GM10266 (cell line): ENCODE measurements at regions not wholly inside any gene's neighbourhood (a gene's known extent, or its start where the extent isn't known, plus 50 kb on each side); places are given as distances from the start of the nearest gene placed in this dataset.

ENCODE experiments used
- DNase-seq: peaks from one replicate; pipeline ENCODE4 v3.0.0; 2012; ENCODE audit errors: extremely low spot score
- CTCF ChIP-seq: IDR thresholded peaks from 2 replicates; pipeline ENCODE4 v1.5.1; 2012; ENCODE audit warnings: mild to moderate bottlenecking, low read depth; ENCODE audit not compliant: control insufficient read depth, insufficient read depth; ENCODE audit errors: missing control alignments

GRCh38 chr5:14980698-14981097 is 109.1 kb upstream of the ANKH start:
- TF ChIP-seq CTCF = no peak
- DNase-seq = no peak

- no peak for TF ChIP-seq CTCF
- no peak for DNase-seq
Observed at GRCh38 chr5:14977058-14977685, 105.6 kb upstream of the ANKH start.

GRCh38 chr5:14976486-14976885 is 104.9 kb upstream of the ANKH start:
- DNase-seq = no peak
- no peak for TF ChIP-seq CTCF

GRCh38 chr5:14971873-14972272 is 100.3 kb upstream of the ANKH start:
- DNase-seq = no peak

GRCh38 chr5:14968796-14969195 is 97.2 kb upstream of the ANKH start:
- no peak for DNase-seq
- no peak for TF ChIP-seq CTCF

More at GRCh38 chr5:14971873-14972272, 100.3 kb upstream of the ANKH start:
- no peak for TF ChIP-seq CTCF

GRCh38 chr5:14967166-14967565 is 95.6 kb upstream of the ANKH start:
- DNase-seq = no peak
- no peak for TF ChIP-seq CTCF

- TF ChIP-seq CTCF = no peak
- DNase-seq = no peak
Observed at GRCh38 chr5:14965815-14966214, 94.2 kb upstream of the ANKH start.
